Keratinocyte (primary cell): ENCODE measurements at regions not wholly inside any gene's neighbourhood (a gene's known extent, or its start where the extent isn't known, plus 50 kb on each side); places are given as distances from the start of the nearest gene placed in this dataset.

Experiments used
- DNase-seq: peaks from one replicate; pipeline ENCODE4 v3.0.0-alpha.2; 2011; ENCODE audit warnings: low read depth, missing footprints, low spot score
- FAIRE-seq: peaks from 2 replicates; lab custom pipeline; 2011; peaks lifted over from hg19 to GRCh38; lab: Jason Lieb, UNC
- H2AFZ ChIP-seq: 2 replicates; pipeline ENCODE4 v1.6.0; 2012; ENCODE audit warnings: low read length, control low read depth, inconsistent platforms; ENCODE audit not compliant: control insufficient read depth
- H3K27ac ChIP-seq: 2 replicates; pipeline ENCODE4 v1.5.1; 2011; ENCODE audit warnings: low read length; ENCODE audit not compliant: control insufficient read depth, insufficient read depth
- H3K27me3 ChIP-seq: 3 replicates; pipeline ENCODE4 v1.6.0; 2011; ENCODE audit warnings: low read length; ENCODE audit not compliant: control insufficient read depth, insufficient read depth; ENCODE audit errors: extremely low read depth
- H3K36me3 ChIP-seq, 2 experiments: 2 replicates in 1 of 2; 3 replicates in 1 of 2; pipeline ENCODE4 v1.5.1; 2011; ENCODE audit warnings: low read length in 2 of 2, mild to moderate bottlenecking in 1 of 2; ENCODE audit not compliant: control insufficient read depth in 2 of 2, insufficient read depth in 2 of 2; ENCODE audit errors: extremely low read depth in 1 of 2
- H3K4me1 ChIP-seq: 3 replicates; pipeline ENCODE4 v1.5.1; 2011; ENCODE audit warnings: low read length; ENCODE audit not compliant: control insufficient read depth, insufficient read depth; ENCODE audit errors: extremely low read depth
- H3K4me2 ChIP-seq: 3 replicates; pipeline ENCODE4 v1.6.0; 2011; ENCODE audit warnings: low read depth, low read length; ENCODE audit not compliant: control insufficient read depth, insufficient read depth; ENCODE audit errors: extremely low read depth
- H3K4me3 ChIP-seq, 3 experiments: fragments of 200-600 bp in 1 of 3; sonication (generic) in 1 of 3; 2 replicates in 2 of 3; 3 replicates in 1 of 3; pipeline ENCODE4 v1.5.1; 2011 to 2016; ENCODE audit warnings: low read length in 3 of 3, mild to moderate bottlenecking in 3 of 3, control low read depth in 2 of 3, inconsistent platforms in 1 of 3, low read depth in 1 of 3, mixed read lengths in 1 of 3, mixed run types in 1 of 3, moderate library complexity in 1 of 3; ENCODE audit not compliant: control insufficient read depth in 2 of 3, insufficient read depth in 2 of 3; ENCODE audit errors: extremely low read depth in 1 of 3
- H3K79me2 ChIP-seq: 2 replicates; pipeline ENCODE4 v1.6.0; 2012; ENCODE audit warnings: low read length; ENCODE audit not compliant: control insufficient read depth, insufficient read depth
- H3K9ac ChIP-seq: 3 replicates; pipeline ENCODE4 v1.6.0; 2011; ENCODE audit warnings: low read length; ENCODE audit not compliant: control insufficient read depth, insufficient read depth; ENCODE audit errors: extremely low read depth
- H3K9me1 ChIP-seq: 3 replicates; pipeline ENCODE4 v1.6.0; 2011; ENCODE audit warnings: low read length; ENCODE audit not compliant: control insufficient read depth, insufficient read depth; ENCODE audit errors: extremely low read depth
- H3K9me3 ChIP-seq: 2 replicates; pipeline ENCODE4 v1.5.1; 2012; ENCODE audit warnings: low read depth, low read length; ENCODE audit not compliant: control insufficient read depth
- H4K20me1 ChIP-seq: 3 replicates; pipeline ENCODE4 v1.6.0; 2011; ENCODE audit warnings: low read length; ENCODE audit not compliant: control insufficient read depth, insufficient read depth; ENCODE audit errors: extremely low read depth
- CTCF ChIP-seq, 3 experiments: IDR thresholded peaks in 1 of 3; conservative IDR thresholded peaks in 1 of 3; optimal IDR thresholded peaks in 1 of 3; 2 replicates in 2 of 3; 3 replicates in 1 of 3; pipeline versions ENCODE3 to v1.5.1; 2011; ENCODE audit warnings: low read length in 3 of 3, mild to moderate bottlenecking in 3 of 3, moderate library complexity in 2 of 3, control low read depth in 1 of 3, inconsistent platforms in 1 of 3; ENCODE audit not compliant: insufficient read depth in 2 of 3; ENCODE audit errors: extremely low read depth in 1 of 3
- EZH2 ChIP-seq: IDR thresholded peaks from one replicate; pipeline ENCODE4 v1.6.1; 2012; ENCODE audit warnings: inconsistent platforms, mild to moderate bottlenecking, low read length, moderate library complexity
- dilution Hi-C: fragments of 300-500 bp; cut with MboI; formaldehyde crosslinking; loops from one replicate; pipeline ENCODE4 v1.7.0; 2020; ENCODE audit warnings: low sequenced_read_pairs; ENCODE audit not compliant: extremely low pct_ligation_motif_present

- Histone ChIP-seq H3K27me3 (no peaks in the 10 kb centered on the region), H3K9me3 (no peaks in the 10 kb centered on the region), H3K4me1 (no peaks in the 10 kb centered on the region), H3K79me2 (no peaks in the 10 kb centered on the region), H3K36me3 (no peaks in the 10 kb centered on the region), H3K9ac (no peak overlapping the region), H3K9me1 (no peaks in the 10 kb centered on the region), H3K4me2 (no peak overlapping the region), H2AFZ (no peak overlapping the region), H4K20me1 (no peaks in the 10 kb centered on the region), H3K4me3 (no peak overlapping the region), H3K27ac (no peak overlapping the region)
- dilution Hi-C loops = no loop called here
- DNase-seq (no peak), FAIRE-seq (no peak)
- TF ChIP-seq CTCF (optimal IDR thresholded peaks at IDR 0.05 in 1 of 3, IDR thresholded peaks at IDR 0.05 in 1 of 3, conservative IDR thresholded peaks at IDR 0.05 in 1 of 3; ENCODE audit: extremely low read depth in 1 of 3, insufficient read depth in 2 of 3, low read length in 3 of 3) (no peak), EZH2 (no peak)
These were observed 187.8 kb upstream of the DDI1 start for GRCh38 chr11:103848686-103849085.

DNA sequence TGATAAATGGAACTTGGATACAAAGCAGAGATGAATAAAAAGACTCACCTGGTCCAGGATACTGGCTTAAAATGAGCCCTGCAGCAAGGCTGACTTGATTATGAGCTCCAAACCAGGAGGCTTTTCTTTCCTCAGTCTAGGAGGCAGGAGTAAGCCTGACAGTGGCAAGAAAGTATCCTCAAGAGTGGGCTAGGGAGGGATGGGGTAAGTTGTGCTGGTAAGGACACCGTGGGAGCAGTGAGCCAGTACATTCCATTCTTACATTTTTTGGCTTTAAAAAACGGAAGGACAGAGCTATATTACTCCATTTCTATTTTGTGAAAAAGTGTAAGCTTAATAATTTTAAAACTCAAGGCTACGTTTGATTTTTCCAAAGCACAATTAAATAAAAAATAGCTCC lies 187.1 kb upstream of the DDI1 start:
- Histone ChIP-seq H3K4me2 (no peak overlapping the region), H3K27ac (no peak overlapping the region), H3K79me2 (no peaks in the 10 kb centered on the region), H3K36me3 (no peaks in the 10 kb centered on the region), H4K20me1 (no peaks in the 10 kb centered on the region), H3K9me1 (no peaks in the 10 kb centered on the region), H2AFZ (no peak overlapping the region), H3K9ac (no peak overlapping the region), H3K4me3 (no peak overlapping the region), H3K4me1 (no peaks in the 10 kb centered on the region), H3K9me3 (no peaks in the 10 kb centered on the region), H3K27me3 (no peaks in the 10 kb centered on the region)
- no peak for TF ChIP-seq CTCF (optimal IDR thresholded peaks at IDR 0.05 in 1 of 3, IDR thresholded peaks at IDR 0.05 in 1 of 3, conservative IDR thresholded peaks at IDR 0.05 in 1 of 3; ENCODE audit: extremely low read depth in 1 of 3, insufficient read depth in 2 of 3, low read length in 3 of 3)
- TF ChIP-seq EZH2 = no peak
- FAIRE-seq (no peak), DNase-seq (no peak)
- dilution Hi-C loops = no loop called here
